Stromal cell of bone marrow (primary cell): ENCODE measurements at regions not wholly inside any gene's neighbourhood (a gene's known extent, or its start where the extent isn't known, plus 50 kb on each side); places are given as distances from the start of the nearest gene placed in this dataset.

Source experiments
- DNase-seq: peaks from one replicate; pipeline ENCODE4 v3.0.0-alpha.2; 2012; ENCODE audit warnings: low read depth

GRCh38 chr10:61188101-61188500, 244.1 kb upstream of the RHOBTB1 start:
- no peak for DNase-seq

- DNase-seq: no peak
These were observed 243.6 kb upstream of the RHOBTB1 start for GRCh38 chr10:61187601-61188000.

- no peak for DNase-seq
These were observed 242.4 kb upstream of the RHOBTB1 start for GRCh38 chr10:61186408-61186807.

- DNase-seq: no peak
These were observed 240.4 kb upstream of the RHOBTB1 start for GRCh38 chr10:61184429-61184828.

GRCh38 chr10:61183967-61184366, 240.0 kb upstream of the RHOBTB1 start:
- DNase-seq: no peak

GRCh38 chr10:61181832-61182231, 237.8 kb upstream of the RHOBTB1 start:
- no peak for DNase-seq

GRCh38 chr10:61179771-61180170, 235.8 kb upstream of the RHOBTB1 start:
- DNase-seq: no peak

DNA sequence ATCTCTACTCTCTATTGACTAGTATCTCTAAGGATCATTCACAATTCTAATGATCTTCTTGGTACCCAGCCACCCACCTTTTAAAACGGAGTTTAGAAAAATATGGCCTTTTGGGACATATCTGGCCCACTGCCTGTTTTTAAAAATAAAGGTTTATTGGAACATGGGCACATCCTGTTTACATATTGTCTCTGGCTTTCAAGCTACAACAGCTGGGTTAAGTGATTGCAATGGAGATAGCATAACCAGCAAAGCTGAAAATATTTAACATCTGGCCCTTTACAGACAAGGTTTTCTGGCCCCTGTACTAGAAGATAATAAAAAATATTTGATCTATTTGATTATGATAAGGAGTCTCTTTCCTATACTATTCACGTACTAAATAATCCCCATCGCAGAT, 232.4 kb upstream of the RHOBTB1 start:
- no peak for DNase-seq

DNA sequence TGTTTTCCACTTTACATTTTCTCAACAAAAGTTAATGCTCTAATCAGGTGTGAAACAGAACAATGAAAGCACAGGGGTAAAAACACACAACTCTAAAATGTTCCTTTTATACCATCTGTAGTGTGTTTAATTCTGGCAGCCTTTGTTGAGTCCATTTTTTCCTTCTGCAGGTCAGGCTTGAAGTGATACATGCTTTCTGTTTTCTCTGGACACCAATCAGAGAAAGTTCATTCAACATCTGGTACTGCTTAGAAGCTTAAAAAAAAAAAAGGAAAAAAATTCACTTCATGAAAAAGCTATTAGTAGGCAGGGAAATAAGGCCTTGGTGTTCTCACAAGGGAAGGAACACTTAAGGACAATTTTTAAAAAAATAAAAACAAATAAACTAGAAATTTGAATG, 231.3 kb upstream of the RHOBTB1 start:
- peak; percentile 79 for DNase-seq

- DNase-seq: no peak
These were observed 229.5 kb upstream of the RHOBTB1 start for GRCh38 chr10:61173450-61173849.

GRCh38 chr10:61172182-61172926, 228.4 kb upstream of the RHOBTB1 start:
- DNase-seq: no peak

DNA sequence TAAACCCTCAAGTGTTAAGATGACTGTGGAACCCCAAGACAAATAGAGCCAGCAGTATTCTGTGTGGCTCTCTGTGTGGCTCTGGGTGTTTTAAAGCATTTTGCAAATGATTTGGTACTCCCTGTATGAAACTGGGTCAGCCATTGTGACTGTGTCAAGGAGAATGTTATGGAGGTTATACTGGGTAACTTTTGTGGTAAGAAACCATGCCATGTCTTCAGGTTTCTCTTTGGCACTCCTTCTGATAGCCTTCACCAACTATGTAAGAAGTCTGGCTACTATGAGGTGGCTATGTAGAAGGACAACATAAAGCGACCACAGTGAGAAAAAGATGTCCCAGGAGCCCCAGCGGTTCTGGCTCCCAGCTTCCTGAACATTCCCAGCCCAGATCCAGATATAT, 226.6 kb upstream of the RHOBTB1 start:
- DNase-seq: no peak

- DNase-seq: no peak
These were observed 225.3 kb upstream of the RHOBTB1 start for GRCh38 chr10:61169294-61169693.

- DNase-seq: no peak
These were observed 222.5 kb upstream of the RHOBTB1 start for GRCh38 chr10:61166489-61166888.

DNA sequence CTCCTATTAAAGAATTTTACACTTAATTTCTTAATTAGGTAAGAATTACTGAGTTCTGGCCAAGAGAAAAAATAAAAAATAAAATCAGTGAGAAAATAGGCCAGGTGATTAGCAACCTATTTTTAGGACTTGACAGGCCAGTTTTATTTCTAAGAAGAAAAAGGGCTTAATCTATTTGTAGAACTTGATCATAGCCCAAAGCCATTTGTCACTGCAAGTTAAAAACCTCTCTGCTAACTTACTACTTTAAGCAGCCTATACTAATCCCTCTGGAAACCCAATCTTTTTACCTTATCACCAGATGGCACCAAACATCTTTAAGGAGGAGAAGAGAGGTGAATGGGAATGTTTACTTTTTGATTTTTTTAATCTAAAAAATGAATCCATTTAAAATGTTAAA, 222.1 kb upstream of the RHOBTB1 start:
- DNase-seq: no peak

GRCh38 chr10:61164458-61165160, 220.6 kb upstream of the RHOBTB1 start:
- DNase-seq: no peak

DNA sequence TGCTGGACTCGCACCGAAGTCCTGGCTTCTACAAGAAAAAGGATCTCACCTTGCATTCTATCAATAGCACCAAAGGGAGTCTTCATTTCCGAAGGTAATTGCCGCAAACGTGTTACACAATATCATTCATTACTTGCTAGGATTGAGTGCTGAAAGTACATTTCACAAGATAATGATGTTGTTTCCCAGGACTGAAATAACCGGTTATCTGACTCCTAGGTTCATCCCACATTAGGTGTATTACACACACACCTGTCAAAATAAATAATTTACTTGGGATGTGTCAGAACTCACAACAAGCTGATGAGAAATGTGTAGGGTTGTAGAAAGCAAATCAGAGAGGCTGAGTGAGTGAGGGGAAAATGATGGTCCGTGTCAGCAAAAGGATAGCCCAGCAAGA, 219.4 kb upstream of the RHOBTB1 start:
- DNase-seq: no peak

- DNase-seq: no peak
These were observed 216.3 kb upstream of the RHOBTB1 start for GRCh38 chr10:61160253-61160652.

- no peak for DNase-seq
These were observed 215.3 kb upstream of the RHOBTB1 start for GRCh38 chr10:61159253-61159652.

GRCh38 chr10:61157182-61157581, 213.2 kb upstream of the RHOBTB1 start:
- no peak for DNase-seq

GRCh38 chr10:61153771-61154170, 209.8 kb upstream of the RHOBTB1 start:
- DNase-seq: peak; percentile 57

DNA sequence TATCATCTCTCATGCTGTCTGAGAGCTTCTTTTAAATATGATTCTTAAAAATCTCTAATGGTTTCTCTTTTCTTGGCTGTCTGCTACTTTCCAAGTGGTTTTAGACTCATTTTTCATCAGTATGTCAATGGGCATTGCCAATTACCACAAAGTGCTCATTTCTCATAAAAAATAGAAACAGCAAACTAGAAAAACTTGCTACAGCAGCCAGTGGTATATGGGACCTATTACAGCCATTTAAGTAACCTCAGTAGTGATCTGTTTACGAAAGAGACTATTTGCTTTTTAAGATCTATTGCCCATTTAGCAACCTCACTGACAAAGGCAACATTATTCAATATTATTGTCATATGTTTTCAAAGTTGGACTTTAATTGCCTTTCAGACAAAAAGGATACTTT, 207.1 kb upstream of the RHOBTB1 start:
- no peak for DNase-seq

DNA sequence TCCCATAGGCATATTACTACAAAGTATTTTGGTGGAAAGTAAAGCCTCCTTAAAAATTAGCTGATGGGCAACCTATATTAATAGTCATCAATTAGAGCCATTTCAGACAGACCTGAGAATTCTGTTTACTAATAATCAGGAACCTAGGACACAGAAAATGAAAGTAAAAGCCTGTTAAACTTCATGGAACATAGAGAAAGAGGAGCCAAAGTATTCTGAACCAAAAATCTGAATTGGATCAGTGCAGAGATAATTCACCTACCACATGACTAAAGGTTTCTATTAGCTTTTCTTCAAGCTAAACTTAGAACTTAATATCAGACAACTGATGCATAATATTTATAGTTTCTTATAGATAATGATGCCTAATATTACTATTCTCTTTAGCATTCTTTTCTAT, 204.5 kb upstream of the RHOBTB1 start:
- no peak for DNase-seq

- DNase-seq: no peak
These were observed 199.0 kb upstream of the RHOBTB1 start for GRCh38 chr10:61142987-61143386.
